SK-N-SH (cell line): ENCODE measurements at regions not wholly inside any gene's neighbourhood (a gene's known extent, or its start where the extent isn't known, plus 50 kb on each side); places are given as distances from the start of the nearest gene placed in this dataset.

ENCODE experiments used
- CTCF ChIA-PET: fragments of 300-600, 350-600 bp; formaldehyde crosslinking; extraction: SDS; loops from one replicate; lab custom pipeline; 2021; lab: Yijun Ruan, JAX
- POLR2A ChIA-PET: fragments of 350-600 bp; sonication (Branson Sonifier 250); formaldehyde crosslinking; extraction: SDS; loops from one replicate; lab custom pipeline; 2020; ENCODE audit warnings: antibody characterized with exemption, inconsistent platforms; lab: Yijun Ruan, JAX
- DNase-seq: peaks from one replicate; pipeline ENCODE4 v3.0.0; 2012
- H2AFZ ChIP-seq: fragments of 200-600 bp; sonication (generic); 2 replicates; pipeline ENCODE4 v1.8.1; 2016; ENCODE audit warnings: antibody characterized with exemption, mild to moderate bottlenecking, low read depth
- H3F3A ChIP-seq: fragments of 200-600 bp; sonication (generic); replicated peaks from 2 replicates; pipeline ENCODE3; 2016; ENCODE audit warnings: antibody characterized with exemption, mild to moderate bottlenecking; ENCODE audit not compliant: insufficient read depth
- H3K27ac ChIP-seq, 2 experiments: fragments of 200-500 bp in 1 of 2; fragments of 200-600 bp in 1 of 2; sonication (Bioruptor generic) in 1 of 2; sonication (generic), shearing (Covaris generic) in 1 of 2; 2 replicates each; pipeline versions ENCODE4 v1.5.1 to v1.6.1; 2014 to 2016; ENCODE audit warnings: low read depth in 2 of 2, inconsistent platforms in 1 of 2, low read length in 1 of 2, mild to moderate bottlenecking in 1 of 2, mixed read lengths in 1 of 2
- H3K27me3 ChIP-seq: fragments of 200-600 bp; sonication (generic), shearing (Covaris generic); 2 replicates; pipeline ENCODE4 v1.6.1; 2016; ENCODE audit warnings: mixed run types; ENCODE audit not compliant: insufficient read depth
- H3K36me3 ChIP-seq, 2 experiments: fragments of 200-500 bp in 1 of 2; fragments of 200-600 bp in 1 of 2; sonication (Bioruptor generic) in 1 of 2; sonication (generic) in 1 of 2; replicated peaks in 1 of 2; 2 replicates each; pipeline versions ENCODE3 to v1.5.1; 2014 to 2016; ENCODE audit warnings: low read length in 1 of 2, mild to moderate bottlenecking in 1 of 2; ENCODE audit not compliant: insufficient read depth in 2 of 2, control insufficient read depth in 1 of 2
- H3K4me1 ChIP-seq, 2 experiments: fragments of 200-500 bp in 1 of 2; fragments of 200-600 bp in 1 of 2; sonication (Bioruptor generic) in 1 of 2; sonication (generic), shearing (Covaris generic) in 1 of 2; 2 replicates each; pipeline versions ENCODE4 v1.5.1 to v1.6.1; 2014 to 2016; ENCODE audit warnings: low read depth in 1 of 2, low read length in 1 of 2, mixed run types in 1 of 2; ENCODE audit not compliant: insufficient read depth in 2 of 2, control insufficient read depth in 1 of 2
- H3K4me2 ChIP-seq: fragments of 200-600 bp; sonication (generic), shearing (Covaris generic); 2 replicates; pipeline ENCODE4 v1.6.1; 2017; ENCODE audit warnings: mixed run types
- H3K4me3 ChIP-seq, 2 experiments: fragments of 200-500 bp in 1 of 2; fragments of 200-600 bp in 1 of 2; sonication (Bioruptor generic) in 1 of 2; sonication (generic), shearing (Covaris generic) in 1 of 2; 2 replicates each; pipeline versions ENCODE4 v1.5.1 to v1.8.1; 2014 to 2016; ENCODE audit warnings: low read depth in 2 of 2, inconsistent platforms in 1 of 2, low read length in 1 of 2, mild to moderate bottlenecking in 1 of 2, mixed read lengths in 1 of 2, moderate library complexity in 1 of 2
- H3K79me2 ChIP-seq: fragments of 200-600 bp; sonication (generic); 2 replicates; pipeline ENCODE4 v1.8.1; 2017; ENCODE audit warnings: mild to moderate bottlenecking; ENCODE audit not compliant: insufficient read depth
- H3K9ac ChIP-seq: fragments of 200-600 bp; sonication (generic); 2 replicates; pipeline ENCODE4 v1.6.1; 2017; ENCODE audit warnings: mixed run types
- H3K9me2 ChIP-seq: fragments of 200-600 bp; sonication (generic); 2 replicates; pipeline ENCODE4 v1.6.1; 2017; ENCODE audit warnings: mixed run types
- H3K9me3 ChIP-seq: fragments of 200-600 bp; sonication (generic); 2 replicates; pipeline ENCODE4 v1.6.1; 2017; ENCODE audit warnings: mixed run types, mild to moderate bottlenecking, moderate library complexity
- H4K20me1 ChIP-seq: fragments of 200-600 bp; sonication (generic); 2 replicates; pipeline ENCODE4 v1.6.1; 2017; ENCODE audit warnings: mild to moderate bottlenecking, mixed run types; ENCODE audit not compliant: insufficient read depth
- CHD2 ChIP-seq: fragments of 150-350 bp; IDR thresholded peaks from 2 replicates; pipeline ENCODE4 v1.6.1; 2018; ENCODE audit warnings: low read length; ENCODE audit not compliant: partially characterized antibody
- ELF1 ChIP-seq: IDR thresholded peaks from 2 replicates; pipeline ENCODE4 v1.4.0; 2012
- EZH2phosphoT487 ChIP-seq: fragments of 200-600 bp; sonication (generic); IDR thresholded peaks from 2 replicates; pipeline ENCODE4 v1.6.1; 2017; ENCODE audit warnings: low read depth, mixed run types, mild to moderate bottlenecking, antibody characterized with exemption, moderate library complexity, borderline replicate concordance
- FOSL2 ChIP-seq: IDR thresholded peaks from 2 replicates; pipeline ENCODE4 v1.4.0; 2012; ENCODE audit warnings: low read depth, mild to moderate bottlenecking, moderate library complexity, borderline replicate concordance
- GATA2 ChIP-seq: sonication (generic); formaldehyde crosslinking; IDR thresholded peaks from 2 replicates; pipeline ENCODE4 v1.5.0; 2020; ENCODE audit warnings: mild to moderate bottlenecking, missing genetic modification reagents
- JUND ChIP-seq: IDR thresholded peaks from 2 replicates; pipeline ENCODE4 v1.4.0; 2012
- MAX ChIP-seq: IDR thresholded peaks from 2 replicates; pipeline ENCODE4 v1.4.0; 2012; ENCODE audit warnings: low read depth
- NFIC ChIP-seq: IDR thresholded peaks from 2 replicates; pipeline ENCODE4 v1.4.0; 2012; ENCODE audit warnings: borderline replicate concordance
- NRF1 ChIP-seq: IDR thresholded peaks from 2 replicates; pipeline ENCODE4 v1.6.1; 2012; ENCODE audit warnings: low read depth, mild to moderate bottlenecking, low read length
- RAD21 ChIP-seq: IDR thresholded peaks from 2 replicates; pipeline ENCODE4 v1.6.1; 2012; ENCODE audit warnings: mild to moderate bottlenecking, low read length
- RCOR1 ChIP-seq: fragments of 150-350 bp; IDR thresholded peaks from 2 replicates; pipeline ENCODE4 v1.6.1; 2017; ENCODE audit warnings: antibody characterized with exemption, low read length
- SIN3A ChIP-seq: IDR thresholded peaks from 2 replicates; pipeline ENCODE4 v1.6.1; 2012; ENCODE audit warnings: low read depth, mild to moderate bottlenecking, low read length, moderate library complexity, borderline replicate concordance
- SMC3 ChIP-seq: IDR thresholded peaks from 2 replicates; pipeline ENCODE4 v1.6.1; 2012; ENCODE audit warnings: low read depth, low read length, improper control_type of control experiment
- TAF1 ChIP-seq: IDR thresholded peaks from 2 replicates; pipeline ENCODE4 v1.6.1; 2012; ENCODE audit warnings: low read depth, mild to moderate bottlenecking, low read length, moderate library complexity, borderline replicate concordance
- TCF12 ChIP-seq: IDR thresholded peaks from 2 replicates; pipeline ENCODE4 v1.4.0; 2012
- TEAD4 ChIP-seq: IDR thresholded peaks from 2 replicates; pipeline ENCODE4 v1.4.0; 2012; ENCODE audit warnings: mild to moderate bottlenecking, borderline replicate concordance; ENCODE audit not compliant: insufficient read depth
- USF1 ChIP-seq: IDR thresholded peaks from 2 replicates; pipeline ENCODE4 v1.4.0; 2012; ENCODE audit warnings: low read depth, borderline replicate concordance
- ZBTB33 ChIP-seq: IDR thresholded peaks from 2 replicates; pipeline ENCODE4 v1.4.0; 2012; ENCODE audit warnings: low read depth, borderline replicate concordance
- WGBS: methylation state at CpG from one replicate; pipeline ENCODE4 v1.1.6; 2017; ENCODE audit warnings: low lambda C conversion rate; 5-methylcytosine and 5-hydroxymethylcytosine counted together
- TF ChIP-seq, protein P1 (sequence below): fragments of 150-350 bp; IDR thresholded peaks from 2 replicates; pipeline ENCODE4 v1.6.1; 2017; ENCODE audit warnings: antibody characterized with exemption, low read length, low read depth, borderline replicate concordance
- TF ChIP-seq, protein P2 (sequence below): fragments of 200-600 bp; sonication (generic); IDR thresholded peaks from 2 replicates; pipeline ENCODE4 v1.6.1; 2017; ENCODE audit warnings: antibody characterized with exemption, mild to moderate bottlenecking, moderate library complexity
- TF ChIP-seq, protein P3 (sequence below): IDR thresholded peaks from 2 replicates; pipeline ENCODE4 v1.6.1; 2012; ENCODE audit warnings: mild to moderate bottlenecking, low read depth, low read length, moderate library complexity

- TF ChIP-seq USF1 (no peak), TCF12 (no peak), ZBTB33 (no peak), EZH2phosphoT487 (no peak), JUND (no peak), SMC3 (no peak), RAD21 (no peak), GATA2 (CRISPR knock-in tag) (no peak), MAX (no peak)
- TF ChIP-seq, protein P1, sequence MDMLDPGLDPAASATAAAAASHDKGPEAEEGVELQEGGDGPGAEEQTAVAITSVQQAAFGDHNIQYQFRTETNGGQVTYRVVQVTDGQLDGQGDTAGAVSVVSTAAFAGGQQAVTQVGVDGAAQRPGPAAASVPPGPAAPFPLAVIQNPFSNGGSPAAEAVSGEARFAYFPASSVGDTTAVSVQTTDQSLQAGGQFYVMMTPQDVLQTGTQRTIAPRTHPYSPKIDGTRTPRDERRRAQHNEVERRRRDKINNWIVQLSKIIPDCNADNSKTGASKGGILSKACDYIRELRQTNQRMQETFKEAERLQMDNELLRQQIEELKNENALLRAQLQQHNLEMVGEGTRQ, result no peak
Measured at GRCh38 chr11:38680746-38681145, 2082.7 kb upstream of the RAG2 start (continued).

DNA sequence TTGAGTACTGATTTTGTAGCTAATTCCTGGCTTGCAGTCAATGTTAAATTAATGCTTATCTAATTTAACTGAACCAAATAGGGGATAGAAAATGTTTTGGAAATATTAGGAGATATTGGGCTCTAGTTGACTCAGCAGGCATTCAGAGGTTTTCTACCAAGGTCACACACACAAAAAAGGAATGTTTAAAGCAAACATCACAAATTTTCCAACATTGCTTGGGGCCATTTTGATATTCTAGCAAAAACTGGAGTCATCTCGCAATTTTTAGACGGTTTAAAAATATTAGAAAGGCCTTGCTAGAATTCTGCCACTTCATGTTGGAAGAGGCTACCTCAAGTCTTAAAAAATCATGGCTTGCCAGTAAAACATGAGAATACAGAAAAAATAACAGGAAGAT is 2082.1 kb upstream of the RAG2 start:
- ChIA-PET CTCF (no interaction called here), POLR2A (no interaction called here)
- H3K27me3 ChIP-seq, result no peaks in the 10 kb centered on the region
- DNase-seq, result no peak
- no peak overlapping the region for H3K9ac ChIP-seq
- no peaks in the 10 kb centered on the region for H3K4me1 ChIP-seq
- no peak overlapping the region for H3K4me3 ChIP-seq
- no peaks in the 10 kb centered on the region for H3K36me3 ChIP-seq
- no peaks in the 10 kb centered on the region for H3F3A ChIP-seq
- no peaks in the 10 kb centered on the region for H4K20me1 ChIP-seq
- 7% methylated on average over 2 of the region's 2 CpGs for WGBS
- no peak overlapping the region for H2AFZ ChIP-seq
- no peaks in the 10 kb centered on the region for H3K9me2 ChIP-seq
- H3K27ac ChIP-seq, result no peak overlapping the region
- H3K79me2 ChIP-seq, result no peaks in the 10 kb centered on the region
- no peak overlapping the region for H3K4me2 ChIP-seq
- no peaks in the 10 kb centered on the region for H3K9me3 ChIP-seq
- TF ChIP-seq, protein P2, sequence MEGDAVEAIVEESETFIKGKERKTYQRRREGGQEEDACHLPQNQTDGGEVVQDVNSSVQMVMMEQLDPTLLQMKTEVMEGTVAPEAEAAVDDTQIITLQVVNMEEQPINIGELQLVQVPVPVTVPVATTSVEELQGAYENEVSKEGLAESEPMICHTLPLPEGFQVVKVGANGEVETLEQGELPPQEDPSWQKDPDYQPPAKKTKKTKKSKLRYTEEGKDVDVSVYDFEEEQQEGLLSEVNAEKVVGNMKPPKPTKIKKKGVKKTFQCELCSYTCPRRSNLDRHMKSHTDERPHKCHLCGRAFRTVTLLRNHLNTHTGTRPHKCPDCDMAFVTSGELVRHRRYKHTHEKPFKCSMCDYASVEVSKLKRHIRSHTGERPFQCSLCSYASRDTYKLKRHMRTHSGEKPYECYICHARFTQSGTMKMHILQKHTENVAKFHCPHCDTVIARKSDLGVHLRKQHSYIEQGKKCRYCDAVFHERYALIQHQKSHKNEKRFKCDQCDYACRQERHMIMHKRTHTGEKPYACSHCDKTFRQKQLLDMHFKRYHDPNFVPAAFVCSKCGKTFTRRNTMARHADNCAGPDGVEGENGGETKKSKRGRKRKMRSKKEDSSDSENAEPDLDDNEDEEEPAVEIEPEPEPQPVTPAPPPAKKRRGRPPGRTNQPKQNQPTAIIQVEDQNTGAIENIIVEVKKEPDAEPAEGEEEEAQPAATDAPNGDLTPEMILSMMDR, result no peak
- TF ChIP-seq TEAD4 (no peak), NRF1 (no peak), TAF1 (no peak), NFIC (no peak), ZBTB33 (no peak), SIN3A (no peak), RCOR1 (no peak), CHD2 (no peak), FOSL2 (no peak), ELF1 (no peak)
- TF ChIP-seq, protein P3, sequence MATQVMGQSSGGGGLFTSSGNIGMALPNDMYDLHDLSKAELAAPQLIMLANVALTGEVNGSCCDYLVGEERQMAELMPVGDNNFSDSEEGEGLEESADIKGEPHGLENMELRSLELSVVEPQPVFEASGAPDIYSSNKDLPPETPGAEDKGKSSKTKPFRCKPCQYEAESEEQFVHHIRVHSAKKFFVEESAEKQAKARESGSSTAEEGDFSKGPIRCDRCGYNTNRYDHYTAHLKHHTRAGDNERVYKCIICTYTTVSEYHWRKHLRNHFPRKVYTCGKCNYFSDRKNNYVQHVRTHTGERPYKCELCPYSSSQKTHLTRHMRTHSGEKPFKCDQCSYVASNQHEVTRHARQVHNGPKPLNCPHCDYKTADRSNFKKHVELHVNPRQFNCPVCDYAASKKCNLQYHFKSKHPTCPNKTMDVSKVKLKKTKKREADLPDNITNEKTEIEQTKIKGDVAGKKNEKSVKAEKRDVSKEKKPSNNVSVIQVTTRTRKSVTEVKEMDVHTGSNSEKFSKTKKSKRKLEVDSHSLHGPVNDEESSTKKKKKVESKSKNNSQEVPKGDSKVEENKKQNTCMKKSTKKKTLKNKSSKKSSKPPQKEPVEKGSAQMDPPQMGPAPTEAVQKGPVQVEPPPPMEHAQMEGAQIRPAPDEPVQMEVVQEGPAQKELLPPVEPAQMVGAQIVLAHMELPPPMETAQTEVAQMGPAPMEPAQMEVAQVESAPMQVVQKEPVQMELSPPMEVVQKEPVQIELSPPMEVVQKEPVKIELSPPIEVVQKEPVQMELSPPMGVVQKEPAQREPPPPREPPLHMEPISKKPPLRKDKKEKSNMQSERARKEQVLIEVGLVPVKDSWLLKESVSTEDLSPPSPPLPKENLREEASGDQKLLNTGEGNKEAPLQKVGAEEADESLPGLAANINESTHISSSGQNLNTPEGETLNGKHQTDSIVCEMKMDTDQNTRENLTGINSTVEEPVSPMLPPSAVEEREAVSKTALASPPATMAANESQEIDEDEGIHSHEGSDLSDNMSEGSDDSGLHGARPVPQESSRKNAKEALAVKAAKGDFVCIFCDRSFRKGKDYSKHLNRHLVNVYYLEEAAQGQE, result no peak
